NCI-H187 treated with DMSO at 0.1 percent for 48 hours (cell line): ENCODE measurements at regions not wholly inside any gene's neighbourhood (a gene's known extent, or its start where the extent isn't known, plus 50 kb on each side); places are given as distances from the start of the nearest gene placed in this dataset.

ENCODE experiments used
- DNase-seq: peaks from one replicate; lab custom pipeline; 2025; lab: John Stamatoyannopoulos, UW

DNA sequence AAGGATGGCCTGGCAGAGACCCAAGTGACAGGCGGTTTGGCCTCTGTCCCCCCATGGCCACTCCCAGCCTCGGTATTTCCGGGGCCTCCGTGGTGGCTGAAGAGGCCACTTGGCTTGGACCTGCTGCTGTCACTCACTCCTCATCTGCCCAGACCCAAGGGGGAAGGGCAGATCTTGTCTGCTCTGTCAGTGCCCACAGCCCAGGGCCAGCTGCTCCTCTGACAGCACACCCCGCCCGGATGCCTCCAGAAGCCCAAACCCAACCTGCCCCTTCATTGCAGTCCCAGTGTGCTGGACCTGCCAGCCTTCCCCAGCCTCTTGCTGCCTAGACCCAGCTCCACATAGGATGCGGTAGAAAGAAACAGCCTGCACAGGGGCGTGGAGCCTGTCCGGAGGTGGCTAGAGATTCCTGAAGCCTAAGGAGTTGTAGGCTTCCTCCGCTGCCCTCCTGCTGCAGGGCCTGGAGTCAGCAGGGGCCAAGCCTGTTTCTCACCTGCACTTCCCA lies 52.0 kb downstream of the MAGEF1 start:
- DNase-seq, result no peak

DNA sequence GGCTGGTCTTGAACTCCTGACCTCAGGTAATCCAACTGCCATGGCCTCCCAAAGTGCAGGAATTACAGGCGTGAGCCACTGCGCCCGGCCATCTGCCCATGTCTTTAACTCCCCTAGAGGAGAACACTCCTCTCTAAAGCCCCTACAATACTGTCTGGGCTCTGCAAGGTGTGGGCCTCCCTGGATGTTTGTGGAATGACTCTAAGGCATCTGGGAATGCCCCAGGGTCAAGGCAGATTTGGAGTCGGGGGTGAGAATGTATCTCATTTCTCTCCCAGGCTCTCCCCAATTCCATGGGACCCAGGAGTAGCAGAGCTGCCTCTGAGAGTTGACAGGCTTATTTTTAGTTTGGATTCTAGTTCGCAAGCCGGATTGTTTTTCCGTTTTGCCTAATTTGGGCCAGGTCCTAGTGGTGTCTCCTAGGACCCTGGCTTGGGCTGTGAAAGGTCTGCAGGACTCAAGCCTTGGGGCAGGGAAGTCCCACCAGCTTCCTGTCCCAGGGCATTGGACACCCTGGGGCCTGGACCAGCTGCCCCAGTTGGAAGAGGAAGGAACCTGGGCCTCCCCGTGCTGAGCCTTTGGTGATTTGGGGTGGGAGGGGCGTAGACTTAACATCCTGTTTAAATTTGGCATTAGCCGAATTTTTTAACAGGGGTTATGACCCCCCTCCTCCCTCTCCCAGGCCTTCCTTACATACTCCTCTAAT lies 53.5 kb downstream of the MAGEF1 start:
- DNase-seq, result no peak

DNA sequence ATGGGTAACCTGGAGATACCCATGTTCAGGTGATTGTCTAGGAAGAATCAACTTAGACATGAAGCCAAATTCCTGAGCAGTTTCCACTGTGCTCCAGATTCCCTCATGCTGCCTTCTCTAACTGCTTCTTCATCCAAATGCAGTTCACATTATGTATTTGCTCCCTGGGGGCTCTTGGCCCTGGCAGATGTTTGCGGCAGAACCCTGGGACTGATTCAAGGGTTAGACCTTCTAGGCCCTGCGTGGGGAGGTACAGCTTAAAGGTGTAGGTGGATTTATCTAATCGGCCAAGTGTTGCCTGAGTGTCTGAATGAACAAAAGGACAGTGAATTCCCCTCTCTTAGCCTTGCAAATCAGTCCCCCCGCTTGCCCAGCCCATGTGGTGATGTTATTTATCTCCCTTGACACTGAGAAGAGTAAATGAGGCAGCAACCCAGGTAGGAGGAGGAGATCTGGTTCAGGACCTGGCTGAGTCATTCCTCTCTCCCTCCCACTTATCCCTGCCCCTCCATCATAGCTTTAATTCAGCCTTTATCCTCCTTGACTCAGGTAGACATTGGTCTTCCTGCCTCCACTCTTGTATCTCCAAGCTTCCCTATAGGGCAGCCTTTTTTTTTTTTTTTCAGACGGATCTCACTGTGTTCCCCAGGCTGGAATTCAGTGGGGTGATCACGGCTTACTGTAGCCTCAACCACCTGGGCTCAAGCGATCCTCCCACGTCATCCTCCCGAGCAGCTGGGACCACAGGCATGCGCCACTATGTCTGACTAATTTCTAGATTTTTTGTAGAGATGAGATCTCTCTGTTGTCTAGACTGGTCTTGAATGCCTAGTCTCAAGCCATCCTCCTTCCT lies 54.8 kb downstream of the MAGEF1 start:
- DNase-seq, result peak; percentile 8

DNA sequence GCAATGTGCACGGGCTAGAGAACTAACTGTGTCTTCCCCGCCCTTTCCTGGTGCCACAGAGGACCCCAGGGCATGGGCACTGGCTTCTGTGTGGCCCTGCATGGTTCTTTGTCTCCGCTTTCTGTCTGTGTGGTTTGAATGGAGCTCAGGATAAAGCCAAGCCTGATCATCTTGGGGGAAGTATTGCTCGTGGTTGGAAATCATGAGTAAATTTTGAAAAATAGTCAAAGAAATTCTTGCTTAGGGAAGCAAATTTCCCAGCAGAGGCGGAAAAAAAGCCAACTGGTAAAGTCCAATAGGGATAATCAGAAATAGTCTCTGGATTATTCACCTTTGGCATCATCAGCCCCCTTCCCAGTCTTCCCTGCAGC lies 55.4 kb downstream of the MAGEF1 start:
- DNase-seq, result no peak

DNA sequence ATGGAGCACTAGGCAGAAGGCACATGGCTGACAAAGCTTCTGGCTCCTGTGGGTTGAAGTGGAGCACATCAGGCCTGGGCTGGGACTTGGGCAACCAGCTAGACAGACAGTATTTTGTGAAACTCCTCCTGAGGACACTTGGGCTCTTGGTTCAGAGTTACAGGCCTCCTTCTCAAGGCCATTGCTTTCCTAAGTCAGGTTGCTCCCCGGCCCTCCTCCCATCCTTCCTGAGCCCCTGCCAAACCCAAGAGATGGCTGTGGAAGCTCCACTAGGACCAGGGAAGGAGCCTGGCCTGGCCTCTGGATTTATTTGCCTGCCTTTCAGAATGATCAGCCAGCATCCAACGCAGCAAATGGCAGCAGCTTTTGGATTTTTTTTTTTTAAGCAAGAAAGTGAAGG lies 56.3 kb downstream of the MAGEF1 start:
- no peak for DNase-seq

DNA sequence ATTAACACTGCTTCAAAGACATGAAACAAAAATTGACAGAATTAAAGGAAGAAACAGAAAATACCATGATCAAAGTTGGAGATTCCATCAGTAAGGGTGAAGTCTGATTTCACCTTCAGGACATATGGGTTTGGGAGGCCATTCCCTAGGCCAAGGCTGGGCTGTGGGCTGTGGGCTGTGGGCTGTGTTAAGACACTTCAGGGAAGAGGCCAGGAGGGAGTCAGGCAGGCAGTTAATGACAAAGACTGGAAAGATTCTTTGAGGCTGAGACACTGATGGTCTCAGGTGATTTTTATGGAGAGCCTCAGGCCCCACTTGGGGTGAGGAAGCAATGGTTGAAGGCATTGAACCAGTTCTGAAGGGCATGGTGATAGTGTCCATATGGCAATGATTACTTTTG lies 57.5 kb downstream of the MAGEF1 start:
- DNase-seq, result no peak

DNA sequence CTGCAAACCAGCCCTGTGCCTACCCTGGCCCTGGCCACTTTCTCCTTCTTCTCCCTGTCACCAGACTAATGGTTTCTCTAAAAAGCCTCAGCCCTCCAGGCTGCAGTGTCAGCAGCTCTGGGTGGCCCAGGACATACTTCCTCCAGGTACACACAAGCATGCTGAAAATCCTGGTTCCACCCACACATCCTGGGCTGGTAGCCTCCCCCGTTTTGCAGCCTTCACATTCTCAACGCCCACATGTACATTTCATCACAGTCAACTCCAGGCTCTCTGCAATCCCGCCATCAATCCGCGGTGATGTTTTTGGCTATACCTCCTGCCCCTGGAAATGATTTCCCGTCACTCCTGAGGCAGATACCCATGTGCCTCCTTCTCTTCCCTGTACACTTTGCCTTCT lies 59.4 kb downstream of the MAGEF1 start:
- no peak for DNase-seq

DNA sequence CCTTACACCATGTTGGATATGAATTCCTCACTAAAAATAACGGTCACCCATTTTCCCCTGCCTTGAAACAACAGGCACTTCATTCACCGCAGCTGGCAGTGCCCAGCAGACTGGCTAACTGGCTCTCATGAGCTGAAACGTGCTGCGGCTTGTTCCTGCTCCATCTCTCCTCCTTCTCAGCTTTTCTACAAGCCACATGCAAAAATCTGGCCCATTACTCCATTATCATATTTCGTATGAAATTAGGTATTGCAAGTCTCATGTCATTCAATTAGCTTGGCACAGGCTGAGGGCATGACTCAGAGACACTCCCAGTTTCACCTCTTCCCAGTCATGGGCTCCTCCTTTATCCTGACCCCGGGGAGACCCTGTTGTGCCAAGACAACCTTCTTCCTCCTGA lies 60.0 kb downstream of the MAGEF1 start:
- no peak for DNase-seq

DNA sequence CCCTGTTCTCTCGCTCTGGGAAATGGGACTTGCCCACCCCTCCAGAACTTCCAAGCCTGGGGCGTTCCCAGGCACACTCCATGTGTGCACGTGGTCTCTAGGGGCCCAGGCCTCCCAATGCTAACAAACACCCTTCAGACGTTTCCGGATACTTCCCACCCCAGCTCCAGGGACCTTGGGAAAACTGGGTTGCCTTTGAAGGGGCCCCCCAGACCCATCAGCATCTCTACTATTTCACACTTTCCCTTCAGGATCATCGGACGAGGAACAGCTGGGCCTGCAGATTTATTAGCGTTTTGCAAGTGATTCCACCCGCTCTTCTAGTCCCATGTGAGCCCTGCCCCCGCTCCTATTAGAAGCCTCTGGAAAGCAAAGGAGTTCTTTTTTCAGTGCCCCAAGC lies 63.2 kb downstream of the MAGEF1 start:
- DNase-seq, result no peak

DNA sequence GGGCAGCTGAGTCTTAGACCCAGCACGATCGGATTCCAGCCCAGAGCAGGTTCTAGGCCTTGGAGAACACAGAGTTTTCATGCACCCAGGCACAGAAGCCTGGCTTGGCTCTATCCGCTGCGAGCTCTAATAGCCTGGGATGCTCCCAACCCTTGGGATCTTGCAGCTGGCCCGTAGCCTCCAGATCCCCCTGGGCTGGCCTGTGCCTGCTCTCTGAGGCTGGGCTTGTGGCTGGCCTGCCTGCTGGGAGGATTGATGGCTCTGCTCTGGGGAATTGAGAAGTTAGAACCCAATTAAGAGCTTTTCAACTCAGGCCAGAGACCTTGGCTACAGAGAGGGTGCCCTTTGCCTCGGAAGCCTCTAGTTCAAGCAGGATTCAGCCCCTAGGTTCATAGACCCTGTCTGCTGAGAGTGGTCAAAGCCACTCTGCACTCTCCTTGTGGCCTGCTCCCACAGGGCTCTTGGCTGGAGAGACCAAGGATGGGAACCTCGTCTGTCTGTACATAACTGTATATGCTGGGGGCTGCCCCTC lies 64.4 kb downstream of the MAGEF1 start:
- no peak for DNase-seq

DNA sequence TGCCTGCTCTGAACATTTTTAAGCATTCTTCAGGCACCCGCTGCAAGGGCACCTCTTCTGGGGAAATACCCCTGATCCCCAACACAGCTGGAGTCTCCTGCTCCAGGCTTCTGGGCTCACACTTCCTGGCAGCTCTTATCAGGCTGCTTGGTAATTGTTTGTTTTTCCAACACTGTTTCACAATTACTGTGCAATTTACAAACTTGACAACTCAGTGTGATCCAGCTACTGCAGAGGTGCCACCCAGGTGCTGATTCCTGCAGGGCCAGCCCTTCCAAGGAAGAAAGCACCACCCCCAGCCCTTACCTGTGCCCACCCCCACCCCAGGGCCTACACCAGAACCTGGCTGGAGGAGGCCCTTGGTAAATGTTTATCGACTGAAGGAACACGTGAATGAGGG lies 66.5 kb downstream of the MAGEF1 start:
- DNase-seq, result no peak

DNA sequence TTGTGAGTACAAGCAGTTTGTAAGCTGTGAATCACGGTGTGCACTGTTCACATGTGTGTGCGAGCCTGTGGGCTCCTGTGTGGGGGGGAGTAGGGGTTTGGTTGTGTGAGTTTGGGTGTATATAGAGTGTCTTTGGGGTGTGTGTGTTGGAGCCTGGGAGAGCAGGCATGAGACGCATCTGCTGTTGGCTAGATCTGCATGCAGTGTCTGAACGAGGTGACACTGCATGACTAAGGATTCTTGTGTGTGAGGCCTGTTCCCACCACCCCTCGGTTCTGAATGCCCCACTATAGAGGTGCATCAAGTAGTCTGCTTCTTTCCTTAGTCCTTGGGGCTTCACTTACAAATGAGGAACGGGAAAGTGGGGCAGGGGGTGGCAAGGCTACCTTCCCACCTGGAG lies 68.4 kb downstream of the MAGEF1 start:
- DNase-seq, result no peak

DNA sequence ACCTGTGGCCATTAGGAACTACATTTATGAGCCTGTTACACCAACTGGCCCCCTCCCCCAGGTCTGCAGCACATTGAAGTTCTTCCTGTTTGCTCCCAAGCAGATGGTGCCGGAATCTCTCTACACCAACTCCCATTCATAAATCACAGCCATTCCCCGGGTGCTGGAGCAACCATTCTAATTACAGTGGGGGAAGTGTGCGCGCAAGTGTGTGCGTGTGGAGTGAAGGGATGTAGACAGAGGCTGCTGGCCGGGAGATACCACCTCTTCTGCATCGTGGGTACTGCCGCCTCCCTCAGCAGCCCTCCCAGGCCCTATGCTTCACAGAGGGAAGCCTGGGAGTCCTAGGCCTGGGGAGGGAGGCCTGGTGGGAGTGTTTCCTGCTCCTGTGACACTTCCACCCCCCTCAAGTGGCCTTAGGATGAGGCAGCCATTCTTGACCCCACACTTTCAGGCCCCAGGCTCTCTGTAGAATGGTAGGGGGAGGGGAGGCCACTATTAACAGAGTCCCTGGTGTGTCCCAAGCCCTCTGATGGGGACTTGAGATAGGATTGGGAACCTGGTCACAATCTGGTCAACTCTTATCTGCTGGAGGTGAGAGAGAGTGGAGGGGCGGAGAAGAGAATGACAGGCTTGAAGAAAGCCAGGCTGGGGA lies 69.1 kb downstream of the MAGEF1 start:
- DNase-seq, result no peak

DNA sequence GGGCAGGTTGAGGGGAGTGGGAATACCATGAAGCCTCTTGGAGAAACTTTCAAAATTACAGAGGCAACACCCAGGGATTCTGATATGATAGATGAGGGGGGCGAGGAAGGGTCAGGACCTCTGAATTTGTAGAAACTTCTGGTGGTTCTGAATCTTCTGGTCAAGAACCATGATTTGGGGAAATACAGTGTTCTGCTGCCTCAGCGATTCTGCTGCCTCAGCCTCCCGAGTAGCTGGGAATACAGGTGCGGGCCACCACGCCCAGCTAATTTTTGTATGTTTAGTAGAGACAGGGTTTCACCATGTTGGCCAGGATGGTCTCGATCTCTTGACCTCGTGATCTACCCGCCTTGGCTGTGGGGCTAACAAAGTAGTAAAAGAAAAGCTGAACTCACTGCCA lies 70.4 kb downstream of the MAGEF1 start:
- DNase-seq, result no peak

DNA sequence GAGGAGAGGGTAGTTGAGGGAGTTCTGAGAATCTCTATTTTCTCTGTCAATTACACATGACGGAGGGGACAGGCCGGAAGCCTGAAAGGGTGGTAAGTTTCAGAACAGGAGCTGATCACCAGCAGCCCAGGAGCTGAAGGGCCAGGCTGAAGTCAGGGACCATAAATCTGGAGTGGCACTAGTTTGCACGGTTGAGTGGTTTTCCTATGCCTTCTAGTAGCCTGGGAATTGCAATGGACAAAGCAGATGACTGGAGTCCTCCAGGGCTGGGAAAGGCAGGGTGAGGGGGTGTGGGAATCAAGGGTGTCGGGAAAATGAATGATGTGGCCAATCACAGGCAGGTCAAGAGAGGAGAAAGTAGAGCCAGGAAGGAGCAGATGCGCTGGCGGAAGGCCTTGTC lies 72.5 kb downstream of the MAGEF1 start:
- peak; percentile 77 for DNase-seq

DNA sequence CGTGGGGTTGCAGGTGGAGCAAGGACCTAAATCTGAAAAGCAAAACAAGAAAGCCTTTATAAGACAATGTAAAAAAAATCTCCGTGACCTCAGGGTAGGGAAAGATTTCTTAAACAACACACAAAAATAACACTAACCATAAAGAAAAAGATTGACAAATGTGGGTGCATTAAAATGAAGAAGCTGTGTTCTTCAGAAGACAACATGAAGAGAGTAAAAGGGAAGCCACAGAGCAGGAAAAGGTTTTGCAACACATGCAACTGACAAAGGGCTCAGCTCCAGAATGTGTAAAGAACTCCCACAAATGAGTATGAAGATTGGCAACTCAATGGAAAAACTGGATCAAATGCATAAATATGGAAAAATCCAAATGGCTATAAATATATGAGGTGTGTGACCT lies 74.2 kb downstream of the MAGEF1 start:
- no peak for DNase-seq

DNA sequence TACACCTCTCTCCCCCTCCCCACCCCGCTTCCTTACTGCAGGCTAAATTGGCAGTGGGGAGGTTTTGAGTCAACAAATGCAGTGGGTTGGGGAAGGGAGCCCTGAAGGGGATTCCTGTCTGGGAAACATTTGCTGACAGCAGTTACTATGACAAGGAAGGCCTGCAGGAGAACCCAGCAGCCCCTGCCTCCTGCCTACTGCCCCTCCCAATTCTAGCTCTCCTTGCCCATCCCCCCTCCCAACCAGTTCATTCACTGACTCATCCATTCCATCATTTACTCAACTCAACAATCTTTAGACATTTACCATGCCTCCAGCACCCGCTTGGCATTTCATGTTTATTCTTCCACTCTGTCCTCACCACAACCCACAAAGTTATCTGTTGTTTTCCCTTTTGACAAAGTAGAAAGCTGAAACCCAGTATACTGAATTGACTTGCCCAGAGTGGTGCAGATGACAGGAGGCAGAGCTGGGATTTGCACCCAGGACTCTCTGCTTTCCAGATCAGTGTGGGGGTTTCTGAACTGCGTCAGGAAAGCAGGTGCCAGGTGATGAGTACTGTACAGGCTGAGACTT lies 75.0 kb downstream of the MAGEF1 start:
- no peak for DNase-seq

DNA sequence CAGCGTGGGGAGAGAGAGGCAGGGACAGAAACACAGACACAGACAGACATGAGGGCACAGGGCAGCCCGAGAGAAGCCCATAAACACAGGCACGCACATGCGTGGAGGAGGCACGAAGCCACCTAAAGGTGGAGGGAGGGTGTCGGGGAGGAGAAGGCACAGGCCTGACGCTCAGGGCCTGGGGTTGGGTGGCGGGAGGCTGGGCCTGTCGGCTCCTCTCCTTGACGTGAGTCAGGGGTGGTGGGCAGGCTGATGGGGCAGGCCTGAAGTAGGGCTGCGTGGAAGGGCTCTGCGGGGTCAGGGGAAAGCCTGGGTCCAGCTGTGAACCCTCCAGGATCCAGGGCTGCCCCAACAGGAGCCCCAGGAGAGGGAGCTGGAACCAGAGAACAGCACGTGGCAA lies 74.2 kb downstream of the EPHB3 start:
- no peak for DNase-seq

DNA sequence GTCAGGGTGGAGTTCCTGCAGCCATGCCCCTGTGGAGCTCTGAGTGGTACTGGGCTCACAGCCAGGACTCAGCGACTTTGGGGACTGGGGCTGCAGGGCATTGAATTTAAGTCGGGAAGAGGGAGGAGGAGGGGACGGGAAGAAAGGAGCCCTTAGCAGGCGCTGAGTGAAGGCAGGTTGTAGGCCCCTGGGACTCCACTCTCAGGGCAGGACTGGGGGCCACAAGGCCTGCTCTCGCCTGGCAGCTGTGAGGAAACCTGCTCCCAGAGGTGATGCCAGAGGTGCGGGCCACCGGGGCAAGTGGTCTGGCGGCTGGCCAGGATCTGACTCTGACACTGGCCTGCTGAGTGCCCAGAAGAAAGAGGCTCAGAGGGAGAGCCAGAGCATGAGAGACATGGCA lies 73.5 kb downstream of the EPHB3 start:
- no peak for DNase-seq

DNA sequence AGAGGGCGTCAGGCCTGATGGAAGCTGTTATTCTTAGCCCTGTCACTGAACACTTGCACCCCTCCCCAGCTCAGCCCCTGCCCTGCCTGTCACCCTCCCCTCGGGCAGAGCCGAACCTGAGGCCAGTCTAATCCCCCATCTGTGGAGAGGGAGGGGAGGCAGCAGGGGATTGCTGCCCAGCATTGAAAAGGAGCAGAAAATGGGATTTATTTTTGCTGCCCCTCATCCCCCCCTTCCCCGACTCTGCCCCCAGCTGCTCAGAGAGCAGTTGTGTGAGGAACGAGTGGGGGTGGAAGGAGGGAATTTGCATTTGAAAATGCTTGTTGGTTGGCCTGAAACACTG lies 71.6 kb downstream of the EPHB3 start:
- DNase-seq, result no peak

DNA sequence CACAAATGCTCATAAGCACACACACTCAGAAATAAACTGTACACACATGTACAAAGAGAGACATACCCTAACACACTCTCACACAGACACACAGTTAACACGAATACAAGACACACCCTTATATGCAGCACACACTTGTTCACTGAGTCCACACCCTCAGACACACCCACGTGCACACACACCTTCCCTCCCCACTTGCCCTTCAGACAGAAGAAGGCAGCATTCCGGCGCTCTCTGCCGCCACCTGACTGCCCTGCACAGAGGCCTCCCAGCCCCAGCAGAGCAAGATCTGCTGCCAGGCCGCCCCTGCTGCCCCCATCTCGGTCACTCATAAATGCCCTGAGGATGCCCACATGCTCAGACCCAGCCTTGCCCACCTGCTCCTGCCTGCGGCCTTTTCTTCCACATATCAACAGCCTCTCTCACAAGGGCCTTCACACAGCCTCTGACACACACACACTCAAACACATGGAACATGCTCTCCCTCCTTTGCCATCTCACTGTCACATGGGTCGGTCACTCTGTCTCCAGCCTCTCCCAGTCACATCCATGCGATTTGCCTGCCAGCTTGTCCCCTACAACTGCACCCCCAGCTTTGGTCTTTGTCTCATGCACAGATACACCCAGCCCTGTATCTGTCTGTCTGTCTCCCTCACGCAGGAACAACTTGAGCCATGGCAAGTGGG lies 71.1 kb downstream of the EPHB3 start:
- DNase-seq, result no peak
